H1 (cell line): ENCODE measurements at regions not wholly inside any gene's neighbourhood (a gene's known extent, or its start where the extent isn't known, plus 50 kb on each side); places are given as distances from the start of the nearest gene placed in this dataset.

Experiments
- CTCF ChIA-PET: fragments of 300-600 bp; sonication (Branson Sonifier 250); formaldehyde crosslinking; loops from one replicate; lab custom pipeline; 2021; ENCODE audit not compliant: partially characterized antibody; lab: Charles Lee
- POLR2A ChIA-PET: fragments of 300-600 bp; sonication (Branson Sonifier 250); formaldehyde crosslinking; loops from one replicate; lab custom pipeline; 2021; ENCODE audit warnings: inconsistent platforms; ENCODE audit not compliant: partially characterized antibody; lab: Charles Lee
- DNase-seq, 2 experiments: peaks; one replicate each; pipeline versions ENCODE4 v3.0.0 to v3.0.0-alpha.2; 2010 to 2022; ENCODE audit warnings: low spot score in 2 of 2, low read depth in 1 of 2, mixed read lengths in 1 of 2
- FAIRE-seq: peaks from 2 replicates; lab custom pipeline; 2011; peaks lifted over from hg19 to GRCh38; lab: Jason Lieb, UNC
- H2AFZ ChIP-seq: 2 replicates; pipeline ENCODE4 v1.8.1; 2012; ENCODE audit warnings: low read length, inconsistent platforms
- H2AK5ac ChIP-seq: 2 replicates; pipeline ENCODE4 v1.6.1; 2013; ENCODE audit warnings: low read depth, low read length
- H2BK120ac ChIP-seq: replicated peaks from 2 replicates; pipeline ENCODE3; 2013; ENCODE audit warnings: low read depth, low read length, inconsistent platforms
- H2BK12ac ChIP-seq: 2 replicates; pipeline ENCODE4 v1.6.1; 2013; ENCODE audit warnings: low read depth, low read length
- H2BK15ac ChIP-seq: 2 replicates; pipeline ENCODE4 v1.6.1; 2013; ENCODE audit warnings: low read length
- H2BK20ac ChIP-seq: 2 replicates; pipeline ENCODE4 v1.6.1; 2013; ENCODE audit warnings: low read length
- H2BK5ac ChIP-seq: 2 replicates; pipeline ENCODE4 v1.6.1; 2013; ENCODE audit warnings: low read depth, low read length
- H3K14ac ChIP-seq: 2 replicates; pipeline ENCODE4 v1.6.1; 2013; ENCODE audit warnings: inconsistent platforms; ENCODE audit not compliant: insufficient read length
- H3K18ac ChIP-seq: 2 replicates; pipeline ENCODE4 v1.6.1; 2013; ENCODE audit warnings: low read length; ENCODE audit errors: extremely low read depth
- H3K23ac ChIP-seq: 2 replicates; pipeline ENCODE4 v1.6.1; 2013; ENCODE audit warnings: inconsistent platforms; ENCODE audit not compliant: insufficient read length
- H3K23me2 ChIP-seq: 2 replicates; pipeline ENCODE4 v1.6.1; 2013; ENCODE audit warnings: low read depth, low read length
- H3K27ac ChIP-seq: 2 replicates; pipeline ENCODE4 v1.6.1; 2011; ENCODE audit warnings: low read depth, low read length, inconsistent platforms
- H3K27me3 ChIP-seq, 4 experiments: replicated peaks in 1 of 4; 1 replicate in 1 of 4; 2 replicates in 3 of 4; pipeline versions ENCODE4 v1.6.1 to v1.8.1; 2011 to 2013; ENCODE audit warnings: low read length in 3 of 4, mild to moderate bottlenecking in 3 of 4, inconsistent platforms in 2 of 4, mixed read lengths in 2 of 4, moderate library complexity in 1 of 4; ENCODE audit not compliant: control insufficient read depth in 3 of 4, insufficient read depth in 3 of 4; ENCODE audit errors: extremely low read depth in 1 of 4
- H3K36me3 ChIP-seq, 4 experiments: 2 replicates each; pipeline versions ENCODE4 v1.6.1 to v1.8.1; 2011 to 2013; ENCODE audit warnings: mild to moderate bottlenecking in 4 of 4, low read length in 3 of 4, moderate library complexity in 2 of 4, control low read depth in 1 of 4, inconsistent platforms in 1 of 4; ENCODE audit not compliant: insufficient read depth in 4 of 4, control insufficient read depth in 2 of 4
- H3K4ac ChIP-seq: replicated peaks from 2 replicates; pipeline ENCODE3; 2013; ENCODE audit warnings: low read length, low read depth, mixed read lengths, inconsistent platforms; ENCODE audit not compliant: insufficient read length
- H3K4me1 ChIP-seq, 4 experiments: replicated peaks in 1 of 4; 1 replicate in 1 of 4; 2 replicates in 3 of 4; pipeline versions ENCODE4 v1.6.1 to v1.8.1; 2011 to 2013; ENCODE audit warnings: low read length in 3 of 4, inconsistent platforms in 2 of 4, mixed read lengths in 1 of 4; ENCODE audit not compliant: insufficient read depth in 4 of 4, control insufficient read depth in 3 of 4
- H3K4me2 ChIP-seq, 2 experiments: 2 replicates each; pipeline versions ENCODE4 v1.6.1 to v1.8.1; 2011 to 2013; ENCODE audit warnings: low read depth in 2 of 2, low read length in 2 of 2, control low read depth in 1 of 2, inconsistent platforms in 1 of 2, mild to moderate bottlenecking in 1 of 2; ENCODE audit not compliant: insufficient read depth in 1 of 2
- H3K4me3 ChIP-seq, 4 experiments: fragments of 200-600, 300-600 bp in 1 of 4; sonication (generic), shearing (Covaris generic), sonication (Bioruptor Twin) in 1 of 4; 2 replicates each; pipeline versions ENCODE4 v1.5.1 to v1.8.1; 2011 to 2016; ENCODE audit warnings: low read length in 4 of 4, low read depth in 3 of 4, control low read depth in 2 of 4, inconsistent platforms in 2 of 4, mild to moderate bottlenecking in 2 of 4, mixed read lengths in 1 of 4, moderate library complexity in 1 of 4; ENCODE audit not compliant: insufficient read depth in 2 of 4; ENCODE audit errors: extremely low read depth in 1 of 4
- H3K56ac ChIP-seq: replicated peaks from 2 replicates; pipeline ENCODE3; 2013; ENCODE audit warnings: low read depth, mild to moderate bottlenecking, mixed read lengths, low read length, inconsistent platforms; ENCODE audit not compliant: insufficient read length
- H3K79me1 ChIP-seq: 2 replicates; pipeline ENCODE4 v1.6.1; 2013; ENCODE audit warnings: low read depth, low read length, control low read depth
- H3K79me2 ChIP-seq, 2 experiments: 2 replicates each; pipeline versions ENCODE4 v1.6.1 to v1.8.1; 2012 to 2013; ENCODE audit warnings: low read length in 2 of 2, mild to moderate bottlenecking in 2 of 2, inconsistent platforms in 1 of 2; ENCODE audit not compliant: insufficient read depth in 2 of 2, control insufficient read depth in 1 of 2
- H3K9ac ChIP-seq, 4 experiments: replicated peaks in 1 of 4; 1 replicate in 1 of 4; 2 replicates in 3 of 4; pipeline versions ENCODE4 v1.6.1 to v1.8.1; 2011 to 2013; ENCODE audit warnings: low read depth in 3 of 4, low read length in 3 of 4, control low read depth in 2 of 4, mild to moderate bottlenecking in 2 of 4, moderate library complexity in 2 of 4, inconsistent platforms in 1 of 4; ENCODE audit errors: extremely low read depth in 1 of 4
- H3K9me3 ChIP-seq, 2 experiments: 2 replicates each; pipeline versions ENCODE4 v1.6.1 to v1.8.1; 2012 to 2013; ENCODE audit warnings: mild to moderate bottlenecking in 2 of 2, moderate library complexity in 2 of 2, control low read depth in 1 of 2, inconsistent platforms in 1 of 2, low read depth in 1 of 2, low read length in 1 of 2, mixed read lengths in 1 of 2; ENCODE audit not compliant: insufficient read depth in 2 of 2
- H4K20me1 ChIP-seq, 2 experiments: replicated peaks in 1 of 2; 2 replicates each; pipeline versions ENCODE3 to v1.8.1; 2011 to 2013; ENCODE audit warnings: inconsistent platforms in 2 of 2, low read length in 2 of 2, mild to moderate bottlenecking in 1 of 2; ENCODE audit not compliant: insufficient read depth in 2 of 2, control insufficient read depth in 1 of 2
- H4K5ac ChIP-seq: 2 replicates; pipeline ENCODE4 v1.6.1; 2013; ENCODE audit warnings: low read length, low read depth, mixed read lengths, inconsistent platforms; ENCODE audit not compliant: insufficient read length
- H4K8ac ChIP-seq: 2 replicates; pipeline ENCODE4 v1.8.0; 2013; ENCODE audit warnings: mild to moderate bottlenecking, moderate library complexity, low read length, inconsistent platforms; ENCODE audit not compliant: insufficient read depth; ENCODE audit errors: extremely low read depth
- H4K91ac ChIP-seq: replicated peaks from 2 replicates; pipeline ENCODE3; 2013; ENCODE audit warnings: low read length, mixed read lengths, inconsistent platforms; ENCODE audit not compliant: insufficient read length
- RAD21 ChIP-seq, 2 experiments: IDR thresholded peaks in 1 of 2; conservative IDR thresholded peaks in 1 of 2; 2 replicates each; pipeline ENCODE4 v1.6.1; 2011; ENCODE audit warnings: low read depth in 2 of 2, low read length in 2 of 2, improper control_type of control experiment in 1 of 2, inconsistent platforms in 1 of 2, mild to moderate bottlenecking in 1 of 2, moderate library complexity in 1 of 2
- TAF1 ChIP-seq: IDR thresholded peaks from 2 replicates; pipeline ENCODE4 v1.6.1; 2011; ENCODE audit warnings: mild to moderate bottlenecking, low read depth, low read length
- WGBS, 2 experiments: shearing (Covaris generic) in 1 of 2; methylation state at CpG; one replicate each; pipeline versions ENCODE4 v1.1.6 to v1.1.7; 2013 to 2015; ENCODE audit warnings: low lambda C conversion rate in 2 of 2, mixed read lengths in 2 of 2, inconsistent platforms in 1 of 2, low coverage in 1 of 2, missing lambda C conversion rate in 1 of 2; ENCODE audit not compliant: insufficient replicate concordance in 2 of 2, insufficient coverage in 1 of 2, insufficient read length in 1 of 2; ENCODE audit errors: extremely low coverage in 1 of 2, missing lambda C conversion rate in 1 of 2; 5-methylcytosine and 5-hydroxymethylcytosine counted together

DNA sequence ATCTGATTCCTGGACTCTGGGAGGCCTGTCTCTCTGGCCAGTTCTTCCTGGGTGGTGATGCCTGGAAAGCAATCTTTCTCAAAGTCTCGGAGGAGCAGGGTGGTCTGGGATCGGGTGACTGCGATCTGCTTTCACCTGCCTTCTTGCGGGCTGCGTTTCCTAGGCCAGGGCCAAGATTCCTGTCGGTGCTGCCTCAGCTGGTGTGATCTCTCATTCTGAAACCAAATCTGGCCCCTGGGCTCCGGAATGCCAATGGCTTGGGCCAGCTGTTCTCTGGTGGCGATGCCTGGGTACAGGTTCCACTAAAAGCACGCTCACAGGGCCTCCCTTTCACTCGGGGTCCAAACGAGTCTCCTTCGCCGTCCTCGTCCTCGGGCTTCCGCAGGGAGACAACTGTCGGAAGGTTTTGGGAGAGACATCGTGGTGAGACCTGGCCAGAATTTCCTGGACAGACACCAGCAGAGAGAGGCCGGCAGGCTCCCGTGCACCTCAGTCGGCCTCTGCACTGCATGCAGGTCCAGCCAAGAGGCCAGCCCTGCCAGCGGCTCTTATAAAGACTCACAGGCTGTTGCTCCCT lies 187.1 kb downstream of the ALG10 start:
- H3K4ac ChIP-seq: no peak overlapping the region
- no peak overlapping the region for H3K4me2 ChIP-seq
- H2BK12ac ChIP-seq: no peak overlapping the region
- peaks cover 82 to 98% of the 10 kb centered on the region in 2 experiments for H3K9me3 ChIP-seq
- H2AFZ ChIP-seq: no peak overlapping the region
- no peak overlapping the region for H2BK120ac ChIP-seq
- H3K23me2 ChIP-seq: no peaks in the 10 kb centered on the region
- WGBS, 2 experiments: 76% methylated on average over 21 of the region's 22 CpGs; no CpG with 5 or more reads in 1 of the 2 experiments
- no peak overlapping the region for H2BK5ac ChIP-seq
- no peak overlapping the region for H3K56ac ChIP-seq
- POLR2A ChIA-PET: no interaction called here
- H4K8ac ChIP-seq: no peak overlapping the region
- H3K79me1 ChIP-seq: no peaks in the 10 kb centered on the region
- no peak overlapping the region for H2BK20ac ChIP-seq
- H3K27ac ChIP-seq: no peak overlapping the region
- no peak for TF ChIP-seq TAF1
- no peak for TF ChIP-seq RAD21 (IDR thresholded peaks at IDR 0.05 in 1 of 2, conservative IDR thresholded peaks at IDR 0.05 in 1 of 2; ENCODE audit: low read depth in 2 of 2, low read length in 2 of 2)
- no peak overlapping the region for H2BK15ac ChIP-seq
- H3K14ac ChIP-seq: no peak overlapping the region
- H3K23ac ChIP-seq: no peak overlapping the region
- H3K79me2 ChIP-seq: no peaks in the 10 kb centered on the region
- CTCF ChIA-PET: no interaction called here
- no peak overlapping the region for H4K91ac ChIP-seq
- DNase-seq (no peak), FAIRE-seq (no peak)
- H3K36me3 ChIP-seq: no peaks in the 10 kb centered on the region
- H3K4me1 ChIP-seq: no peaks in the 10 kb centered on the region
- no peak overlapping the region for H3K4me3 ChIP-seq
- no peak overlapping the region for H3K18ac ChIP-seq
- H3K9ac ChIP-seq: no peak overlapping the region
- H2AK5ac ChIP-seq: no peak overlapping the region
- no peak overlapping the region for H4K5ac ChIP-seq
- no peaks in the 10 kb centered on the region for H4K20me1 ChIP-seq
- no peaks in the 10 kb centered on the region for H3K27me3 ChIP-seq
